ENCODE measurements at regions not wholly inside any gene's neighbourhood (a gene's known extent, or its start where the extent isn't known, plus 50 kb on each side); places are given as distances from the start of the nearest gene placed in this dataset.

- TF ChIP-seq CTCF (IDR thresholded peaks at IDR 0.05; ENCODE audit: control insufficient read depth, extremely low read depth, insufficient read depth), result no peak
- no peak for DNase-seq (ENCODE audit: low read depth)
- H3K4me3 ChIP-seq (ENCODE audit: low read depth, low read length), result no peak overlapping the region
These were observed 288.1 kb upstream of the PTGER4 start for GRCh38 chr5:40391642-40392041.

- TF ChIP-seq CTCF (IDR thresholded peaks at IDR 0.05; ENCODE audit: control insufficient read depth, extremely low read depth, insufficient read depth), result no peak
- DNase-seq (ENCODE audit: low read depth), result no peak
These were observed 289.2 kb upstream of the PTGER4 start for GRCh38 chr5:40390281-40391149.

GRCh38 chr5:40389591-40389990 is 290.1 kb upstream of the PTGER4 start:
- no peak overlapping the region for H3K4me3 ChIP-seq (ENCODE audit: low read depth, low read length)
- no peak for TF ChIP-seq CTCF (IDR thresholded peaks at IDR 0.05; ENCODE audit: control insufficient read depth, extremely low read depth, insufficient read depth)
- DNase-seq (ENCODE audit: low read depth), result no peak

More at GRCh38 chr5:40390281-40391149, 289.2 kb upstream of the PTGER4 start:
- H3K4me3 ChIP-seq (ENCODE audit: low read depth, low read length), result no peak overlapping the region

GRCh38 chr5:40386289-40386688 is 293.4 kb upstream of the PTGER4 start:
- no peak for DNase-seq (ENCODE audit: low read depth)
- no peak for TF ChIP-seq CTCF (IDR thresholded peaks at IDR 0.05; ENCODE audit: control insufficient read depth, extremely low read depth, insufficient read depth)
- H3K4me3 ChIP-seq (ENCODE audit: low read depth, low read length), result no peak overlapping the region

GRCh38 chr5:40385544-40385943 is 294.2 kb upstream of the PTGER4 start:
- no peak for DNase-seq (ENCODE audit: low read depth)
- H3K4me3 ChIP-seq (ENCODE audit: low read depth, low read length), result no peak overlapping the region
- no peak for TF ChIP-seq CTCF (IDR thresholded peaks at IDR 0.05; ENCODE audit: control insufficient read depth, extremely low read depth, insufficient read depth)

GRCh38 chr5:40384782-40385390 is 294.8 kb upstream of the PTGER4 start:
- no peak for DNase-seq (ENCODE audit: low read depth)
- no peak overlapping the region for H3K4me3 ChIP-seq (ENCODE audit: low read depth, low read length)
- no peak for TF ChIP-seq CTCF (IDR thresholded peaks at IDR 0.05; ENCODE audit: control insufficient read depth, extremely low read depth, insufficient read depth)

Data from LNCaP clone FGC (cell line).